ENCODE measurements at regions not wholly inside any gene's neighbourhood (a gene's known extent, or its start where the extent isn't known, plus 50 kb on each side); places are given as distances from the start of the nearest gene placed in this dataset.

DNA sequence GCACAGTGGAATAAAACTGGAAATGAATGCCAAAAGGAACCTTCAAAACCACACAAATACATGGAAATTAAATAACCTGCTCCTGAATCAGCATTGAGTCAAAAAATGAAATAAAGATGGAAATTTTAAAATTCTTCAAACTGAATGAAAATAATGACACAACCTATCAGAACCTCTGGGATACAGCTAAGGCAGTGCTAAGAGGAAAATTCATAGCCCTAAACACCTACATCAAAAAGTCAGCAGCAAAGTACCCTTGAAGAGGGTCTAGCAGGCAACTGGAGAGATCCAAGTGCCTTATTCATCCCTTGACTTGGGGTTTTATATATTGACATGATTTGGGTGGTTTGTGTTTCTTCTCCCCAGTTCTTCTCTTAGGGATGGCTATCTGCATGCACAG lies 294.1 kb downstream of the PMP22 start:
- DNase-seq (ENCODE audit: extremely low spot score, insufficient read length, low read depth) (no peak), FAIRE-seq (no peak)

- no peak for FAIRE-seq
Observed at GRCh38 chr17:14959106-14959648, 305.9 kb downstream of the PMP22 start.

GRCh38 chr17:14953405-14953804 lies 311.7 kb downstream of the PMP22 start:
- DNase-seq (ENCODE audit: extremely low spot score, insufficient read length, low read depth) (no peak), FAIRE-seq (no peak)

More at GRCh38 chr17:14959106-14959648, 305.9 kb downstream of the PMP22 start:
- DNase-seq (ENCODE audit: extremely low spot score, insufficient read length, low read depth) = no peak

- no peak for FAIRE-seq
- DNase-seq (ENCODE audit: extremely low spot score, insufficient read length, low read depth) = no peak
Observed at GRCh38 chr17:14950686-14951085, 314.4 kb downstream of the PMP22 start.

GRCh38 chr17:14950216-14950615 lies 314.9 kb downstream of the PMP22 start:
- no peak for DNase-seq (ENCODE audit: extremely low spot score, insufficient read length, low read depth)
- no peak for FAIRE-seq

- DNase-seq (ENCODE audit: extremely low spot score, insufficient read length, low read depth) (no peak), FAIRE-seq (no peak)
Observed at GRCh38 chr17:14947671-14948070, 317.5 kb downstream of the PMP22 start.

DNA sequence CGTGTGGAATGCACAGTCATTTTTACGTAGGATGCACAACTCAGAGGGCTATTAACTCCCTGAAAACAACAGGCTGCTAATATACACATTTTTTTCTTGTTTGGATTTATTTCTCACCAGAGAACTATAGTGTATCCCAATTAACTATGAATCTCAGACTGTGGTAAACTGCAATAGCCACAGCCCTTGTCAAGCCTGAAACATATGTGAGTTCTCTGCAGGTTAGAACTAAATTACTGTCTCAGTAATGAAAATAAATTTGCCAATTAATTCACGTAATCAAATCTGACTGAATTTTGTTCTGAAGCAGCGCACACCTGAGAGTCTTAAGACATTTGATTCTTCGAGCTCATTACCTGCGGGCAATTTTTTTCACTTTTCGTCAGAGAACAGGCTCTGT lies 318.6 kb downstream of the PMP22 start:
- FAIRE-seq = no peak
- no peak for DNase-seq (ENCODE audit: extremely low spot score, insufficient read length, low read depth)

- FAIRE-seq (no peak), DNase-seq (ENCODE audit: extremely low spot score, insufficient read length, low read depth) (no peak)
Observed at GRCh38 chr17:14942526-14943190, 322.5 kb downstream of the PMP22 start.

GRCh38 chr17:14940938-14941265 lies 324.2 kb downstream of the PMP22 start:
- DNase-seq (ENCODE audit: extremely low spot score, insufficient read length, low read depth) = no peak
- FAIRE-seq = no peak

DNA sequence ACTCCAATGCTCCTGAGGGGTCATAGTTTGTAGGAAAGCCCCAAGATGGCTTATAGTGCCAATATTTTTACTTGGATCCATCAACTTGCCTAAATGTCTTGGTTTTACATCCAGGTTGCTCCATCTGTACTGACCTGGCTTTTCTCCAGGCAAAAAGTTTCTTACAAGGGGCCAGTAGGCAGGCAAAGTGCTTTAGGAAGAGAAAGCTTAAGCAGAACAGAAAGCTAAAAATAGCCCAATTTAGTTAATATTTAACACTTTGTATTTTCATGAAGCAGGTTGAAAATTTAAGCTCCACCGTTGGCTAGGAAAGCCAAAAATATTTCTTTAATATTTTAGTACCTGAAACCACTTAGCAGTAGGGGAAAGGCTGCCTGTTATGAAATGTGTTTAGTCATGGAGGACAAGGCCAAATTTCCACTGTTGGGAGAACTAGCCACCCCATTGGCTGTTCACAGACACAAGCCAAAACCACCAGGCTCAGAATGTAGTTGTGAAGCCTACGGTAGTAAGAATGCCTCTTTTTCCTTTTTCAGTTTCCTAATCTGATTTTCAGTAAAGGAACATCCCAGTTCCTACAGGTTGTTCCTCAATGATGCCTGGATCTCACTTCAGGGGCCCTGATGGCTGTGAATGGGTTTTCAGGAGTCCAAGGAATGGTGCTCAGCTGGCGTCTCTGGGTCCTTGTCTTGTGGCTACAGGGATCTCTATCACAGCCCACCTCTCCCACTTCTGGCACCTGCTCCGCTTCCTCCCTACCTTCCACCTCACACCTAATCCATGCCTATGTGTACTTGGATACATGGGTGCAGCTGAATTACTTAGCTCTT lies 324.8 kb downstream of the PMP22 start:
- DNase-seq (ENCODE audit: extremely low spot score, insufficient read length, low read depth) (no peak), FAIRE-seq (no peak)

DNA sequence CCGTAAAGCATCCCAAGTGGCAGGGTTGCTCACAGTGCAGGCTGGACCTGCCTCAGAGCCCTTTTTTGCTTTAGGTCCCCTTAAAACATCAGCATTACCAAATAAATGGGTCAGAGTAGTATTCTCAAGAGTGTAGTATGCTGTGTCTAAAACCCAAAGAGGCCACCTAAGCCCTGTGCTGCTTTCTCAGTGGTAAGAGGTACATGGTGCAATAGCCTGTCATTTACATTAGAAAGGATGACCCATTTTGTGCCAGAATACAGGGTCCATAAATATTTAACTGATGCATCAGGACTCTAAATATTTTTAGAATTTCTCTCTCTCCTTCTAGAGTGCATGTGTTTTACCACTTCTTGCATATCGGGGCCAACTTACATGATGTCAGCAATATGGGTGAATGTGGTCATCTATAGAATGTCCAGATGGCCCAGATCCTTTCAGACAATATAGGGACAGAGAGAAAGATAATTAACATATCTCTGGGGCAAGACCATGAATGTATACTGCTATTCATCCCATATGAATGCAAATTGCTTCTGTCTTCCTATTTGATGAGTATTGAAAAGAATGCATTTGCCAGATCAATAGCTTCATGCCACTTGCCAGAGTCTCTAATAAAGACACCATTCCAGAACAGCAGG lies 329.2 kb downstream of the PMP22 start:
- no peak for FAIRE-seq

GRCh38 chr17:14935139-14935841 lies 329.8 kb downstream of the PMP22 start:
- DNase-seq (ENCODE audit: extremely low spot score, insufficient read length, low read depth) (no peak), FAIRE-seq (no peak)

More for the DNA sequence above, 329.2 kb downstream of the PMP22 start:
- DNase-seq (ENCODE audit: extremely low spot score, insufficient read length, low read depth) = no peak

DNA sequence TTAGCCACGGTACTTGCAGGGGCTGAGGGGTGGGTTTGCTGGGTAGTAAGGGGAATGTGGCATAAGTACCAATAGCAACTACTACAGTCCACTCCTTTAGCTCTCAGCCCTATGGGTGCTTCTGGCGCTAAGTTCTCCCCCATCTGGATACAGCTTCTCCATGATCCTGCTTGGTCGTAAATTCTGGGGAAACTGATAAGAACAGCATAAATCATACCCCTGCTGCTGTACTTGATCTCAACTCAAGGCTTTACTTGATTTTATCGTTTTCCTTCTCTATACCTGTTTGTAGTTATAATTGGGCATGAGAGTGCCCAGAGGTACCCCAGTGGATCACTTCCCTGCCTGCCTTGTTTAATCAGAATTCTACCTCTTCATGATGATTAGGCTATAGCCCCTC lies 331.4 kb downstream of the PMP22 start:
- FAIRE-seq = no peak

GRCh38 chr17:14926526-14927122 lies 338.5 kb downstream of the PMP22 start:
- peak; percentile 69 for FAIRE-seq

More for the DNA sequence above, 331.4 kb downstream of the PMP22 start:
- no peak for DNase-seq (ENCODE audit: extremely low spot score, insufficient read length, low read depth)

GRCh38 chr17:14926073-14926472 lies 339.1 kb downstream of the PMP22 start:
- no peak for FAIRE-seq

More at GRCh38 chr17:14926526-14927122, 338.5 kb downstream of the PMP22 start:
- DNase-seq (ENCODE audit: extremely low spot score, insufficient read length, low read depth) = peak; percentile 2

GRCh38 chr17:14925498-14925897 lies 339.6 kb downstream of the PMP22 start:
- FAIRE-seq (no peak), DNase-seq (ENCODE audit: extremely low spot score, insufficient read length, low read depth) (no peak)

More at GRCh38 chr17:14926073-14926472, 339.1 kb downstream of the PMP22 start:
- DNase-seq (ENCODE audit: extremely low spot score, insufficient read length, low read depth) = no peak

- FAIRE-seq = no peak
- no peak for DNase-seq (ENCODE audit: extremely low spot score, insufficient read length, low read depth)
Observed at GRCh38 chr17:14923981-14924380, 341.1 kb downstream of the PMP22 start.

DNA sequence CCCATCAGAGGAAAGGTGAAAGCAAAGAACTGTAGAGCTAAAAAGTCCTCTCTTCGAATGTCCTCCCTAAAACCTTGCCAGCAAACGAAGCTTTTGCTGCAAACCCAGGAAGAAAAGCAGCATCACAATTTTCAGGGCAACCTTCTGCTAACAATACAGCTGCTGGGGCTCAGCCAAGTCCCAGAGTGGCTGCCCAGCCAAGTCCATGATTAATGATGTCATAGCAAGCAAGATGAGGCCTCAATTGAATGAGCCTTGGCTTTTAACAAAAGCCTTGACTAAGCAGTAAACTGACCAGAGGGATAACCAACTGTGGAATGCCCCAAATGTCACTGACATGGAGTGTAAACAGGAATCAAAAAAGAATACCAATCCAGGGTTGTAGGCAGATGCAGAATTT lies 342.7 kb downstream of the PMP22 start:
- DNase-seq (ENCODE audit: extremely low spot score, insufficient read length, low read depth) = no peak
- no peak for FAIRE-seq

DNA sequence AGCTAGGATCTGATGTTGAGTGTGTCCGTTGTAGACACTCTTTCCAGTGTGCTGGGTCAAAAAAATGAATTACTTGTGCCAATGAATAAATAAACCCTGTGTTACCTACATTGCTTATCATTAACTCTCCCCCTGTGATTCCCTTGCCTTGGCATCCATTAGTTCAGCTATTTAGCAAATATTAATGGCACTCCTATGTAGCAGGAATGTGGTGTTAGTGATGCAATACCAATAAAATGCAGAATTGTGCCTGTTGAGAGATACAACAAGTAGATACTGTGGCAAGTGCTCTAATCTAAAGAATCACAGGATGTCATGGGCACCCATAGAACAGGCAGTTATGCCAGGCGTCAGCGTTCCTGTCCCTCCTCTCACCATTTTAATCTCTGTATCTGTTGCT lies 343.2 kb downstream of the PMP22 start:
- no peak for FAIRE-seq
- DNase-seq (ENCODE audit: extremely low spot score, insufficient read length, low read depth) = no peak

Data from GM18507 (cell line).